GM21825 (cell line): ENCODE measurements at regions not wholly inside any gene's neighbourhood (a gene's known extent, or its start where the extent isn't known, plus 50 kb on each side); places are given as distances from the start of the nearest gene placed in this dataset.
A peak's percentile ranks its signal among the peaks of the same experiment; 100 is the strongest.

ENCODE experiments used
- ATAC-seq: cut with Tn5 transposase; IDR thresholded peaks from one replicate; pipeline ENCODE4 v1.9.1; 2021; ENCODE audit warnings: mild to moderate bottlenecking, moderate library complexity; ENCODE audit not compliant: unreplicated experiment

DNA sequence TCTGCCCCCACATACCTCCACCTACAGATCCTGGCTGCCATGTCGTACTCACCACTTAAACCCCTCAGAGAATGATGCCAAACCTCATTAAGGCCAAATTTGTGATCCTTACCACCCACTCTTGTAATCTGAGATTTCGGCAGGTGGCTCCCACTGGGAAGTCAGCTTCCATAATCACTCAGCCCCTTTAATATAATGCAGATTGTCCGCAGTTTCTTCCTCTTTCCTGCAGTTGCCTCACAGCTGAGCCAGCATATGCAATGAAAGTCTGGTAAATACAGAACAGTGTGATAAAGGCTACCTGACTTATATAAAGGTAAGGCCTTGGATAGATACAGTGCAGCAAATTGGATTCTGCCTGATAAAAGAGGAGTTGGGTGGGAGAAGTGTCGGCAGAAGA, 515.2 kb upstream of the TENM4 start:
- no peak for ATAC-seq

- no peak for ATAC-seq
Measured at GRCh38 chr11:79953629-79954028, 512.8 kb upstream of the TENM4 start.

DNA sequence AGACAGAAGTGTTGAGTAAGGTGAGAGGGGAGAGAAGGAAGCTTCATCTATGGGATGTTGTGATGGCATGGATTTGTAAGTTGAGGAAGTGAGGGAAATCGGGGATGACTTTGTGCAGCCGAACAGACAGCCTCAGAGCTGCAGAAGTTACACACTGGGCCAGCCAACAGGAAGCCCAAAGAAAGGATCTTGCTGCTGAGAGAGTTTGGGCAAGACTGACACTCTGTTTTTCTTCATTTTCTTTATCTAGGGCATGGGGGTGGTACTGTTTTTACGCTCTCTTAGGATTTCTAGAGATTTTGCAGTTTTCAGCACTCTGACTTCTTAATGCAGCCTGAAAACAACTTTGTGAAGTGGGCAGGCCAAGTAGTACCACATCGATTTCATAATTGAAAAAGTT, 509.9 kb upstream of the TENM4 start:
- no peak for ATAC-seq

GRCh38 chr11:79950172-79950571, 509.3 kb upstream of the TENM4 start:
- ATAC-seq: no peak

DNA sequence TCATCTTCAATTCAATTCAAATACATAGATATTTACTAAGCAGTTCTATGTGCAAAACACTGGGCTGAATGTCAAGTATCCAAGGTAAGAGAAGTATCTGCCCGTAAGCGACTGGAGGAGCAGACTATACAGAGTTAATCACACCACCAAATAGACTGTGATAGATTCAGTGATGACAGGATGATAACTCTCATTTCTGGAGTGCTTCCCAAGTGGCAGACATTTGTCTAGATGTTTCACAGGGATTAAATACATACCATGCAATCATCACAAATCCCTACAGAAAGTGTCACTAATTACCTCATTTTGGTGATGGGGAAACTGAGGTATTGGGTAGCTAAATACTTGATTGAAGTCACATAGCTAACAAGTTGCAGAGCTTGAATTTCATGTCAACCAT, 508.7 kb upstream of the TENM4 start:
- no peak for ATAC-seq

GRCh38 chr11:79942646-79943045, 501.8 kb upstream of the TENM4 start:
- ATAC-seq: no peak

- ATAC-seq: no peak
Measured at GRCh38 chr11:79942090-79942489, 501.3 kb upstream of the TENM4 start.

GRCh38 chr11:79940974-79941735, 500.3 kb upstream of the TENM4 start:
- ATAC-seq: no peak

GRCh38 chr11:79940165-79940564, 499.3 kb upstream of the TENM4 start:
- ATAC-seq: no peak

- no peak for ATAC-seq
Measured at GRCh38 chr11:79939111-79939510, 498.3 kb upstream of the TENM4 start.

DNA sequence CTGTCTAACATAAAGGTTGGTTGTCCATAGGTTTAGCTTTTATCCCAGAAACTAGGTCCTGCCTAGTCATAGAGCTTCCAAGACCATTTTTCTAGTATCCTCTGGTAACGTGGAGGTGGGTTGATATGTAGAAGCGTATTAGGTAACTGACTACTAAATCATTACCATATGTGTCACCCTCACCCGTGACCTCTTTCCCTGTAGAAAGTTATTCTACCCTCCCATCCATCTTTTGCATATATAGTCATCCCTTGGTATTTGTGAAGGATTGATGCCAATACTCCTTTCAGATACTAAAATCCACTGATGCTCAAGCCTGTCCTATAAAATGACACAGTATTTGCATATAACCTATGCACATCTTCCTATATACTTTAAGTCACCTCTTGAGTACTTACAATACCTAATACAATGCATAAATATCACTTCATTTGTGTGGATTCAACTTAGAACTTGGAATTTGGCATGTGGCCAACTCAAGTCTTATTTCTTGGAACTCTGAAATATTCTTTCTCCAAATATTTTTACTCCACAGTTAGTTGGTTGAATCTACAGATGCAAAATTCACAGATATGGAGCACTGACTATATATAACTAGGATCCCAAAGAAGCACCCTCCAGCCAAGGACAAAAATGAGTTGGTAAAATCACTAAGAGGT, 497.0 kb upstream of the TENM4 start:
- no peak for ATAC-seq

GRCh38 chr11:79932612-79933011, 491.8 kb upstream of the TENM4 start:
- no peak for ATAC-seq

- ATAC-seq: no peak
Measured at GRCh38 chr11:79931692-79932091, 490.9 kb upstream of the TENM4 start.

GRCh38 chr11:79926707-79927106, 485.9 kb upstream of the TENM4 start:
- no peak for ATAC-seq

DNA sequence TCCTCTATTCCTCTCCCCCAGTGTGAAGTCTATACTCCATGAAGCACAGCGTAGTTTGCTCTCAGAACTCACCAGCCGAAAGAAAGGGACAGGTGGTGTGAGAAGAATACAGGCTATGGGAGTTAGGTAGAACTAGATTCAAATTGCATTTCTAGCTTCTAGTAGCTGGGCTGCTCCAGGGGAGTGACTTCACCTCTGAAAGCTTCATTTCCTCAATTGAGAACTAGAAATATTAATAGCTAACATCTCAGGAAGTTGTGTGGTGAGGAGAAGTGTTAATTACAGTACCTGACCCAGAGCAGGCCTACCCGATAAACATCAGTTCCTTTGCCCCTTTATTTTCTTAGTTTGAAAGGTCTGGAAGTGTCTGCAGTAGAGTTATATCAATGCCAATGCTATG, 484.7 kb upstream of the TENM4 start:
- peak; percentile 92 for ATAC-seq

GRCh38 chr11:79922641-79923040, 481.8 kb upstream of the TENM4 start:
- no peak for ATAC-seq

DNA sequence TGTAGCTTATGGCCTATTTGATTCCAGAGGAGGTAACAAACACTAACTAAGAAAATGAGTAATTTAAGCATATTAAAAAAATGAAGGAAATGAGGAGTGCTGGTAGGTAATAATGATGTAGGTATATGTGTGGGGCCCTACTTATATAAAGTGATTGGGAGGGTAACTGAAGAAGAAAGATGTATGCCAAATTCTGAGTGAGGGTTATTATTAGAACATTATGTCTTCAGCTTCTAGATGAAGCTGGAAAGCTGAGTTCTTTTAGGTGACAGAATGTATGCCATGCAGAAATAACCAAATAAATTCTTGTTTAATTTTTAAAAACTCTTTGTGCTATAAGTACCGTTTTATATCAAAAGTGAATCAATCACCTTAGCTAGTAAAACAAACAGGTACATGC, 479.6 kb upstream of the TENM4 start:
- ATAC-seq: no peak

GRCh38 chr11:79919350-79919749, 478.5 kb upstream of the TENM4 start:
- ATAC-seq: no peak

GRCh38 chr11:79918846-79919245, 478.0 kb upstream of the TENM4 start:
- ATAC-seq: no peak

DNA sequence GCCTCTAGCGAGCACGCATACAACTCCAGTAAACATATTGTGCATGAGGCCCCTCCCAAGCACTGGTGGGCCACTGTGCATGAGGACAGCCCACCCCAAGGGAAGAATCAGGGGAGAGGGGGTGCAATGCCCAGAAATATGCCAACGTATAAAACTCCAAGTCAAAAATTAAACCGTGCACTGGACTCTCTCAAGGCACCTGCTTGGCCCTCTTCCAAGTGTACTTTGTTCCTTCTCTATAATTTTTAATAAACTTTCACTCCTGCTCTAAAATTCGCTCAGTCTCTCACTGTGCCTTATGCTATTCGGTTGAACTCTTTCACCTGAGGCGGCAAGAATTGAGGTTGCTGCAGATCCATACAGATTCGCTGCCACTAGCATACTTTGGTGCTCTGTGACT, 465.3 kb upstream of the TENM4 start:
- ATAC-seq: no peak

- no peak for ATAC-seq
Measured at GRCh38 chr11:79902493-79902892, 461.7 kb upstream of the TENM4 start.

DNA sequence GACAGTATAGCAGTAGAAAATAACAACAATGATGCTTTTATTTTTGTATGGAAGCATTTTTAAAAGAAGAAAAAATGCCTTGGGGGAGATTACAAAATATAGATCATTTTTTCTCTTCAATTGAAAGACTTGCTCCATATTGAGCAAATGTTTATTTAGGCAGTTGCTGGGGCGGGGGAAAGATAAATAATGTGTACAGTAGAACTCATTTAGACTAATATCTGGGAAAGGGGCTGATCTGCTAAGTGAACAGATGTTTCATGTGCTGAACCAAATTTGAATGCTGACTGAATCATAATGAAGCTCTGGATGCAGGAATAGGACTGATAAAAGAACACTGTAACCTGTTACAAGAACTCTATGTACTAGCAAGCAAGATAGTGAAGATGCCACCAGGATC, 457.1 kb upstream of the TENM4 start:
- no peak for ATAC-seq

DNA sequence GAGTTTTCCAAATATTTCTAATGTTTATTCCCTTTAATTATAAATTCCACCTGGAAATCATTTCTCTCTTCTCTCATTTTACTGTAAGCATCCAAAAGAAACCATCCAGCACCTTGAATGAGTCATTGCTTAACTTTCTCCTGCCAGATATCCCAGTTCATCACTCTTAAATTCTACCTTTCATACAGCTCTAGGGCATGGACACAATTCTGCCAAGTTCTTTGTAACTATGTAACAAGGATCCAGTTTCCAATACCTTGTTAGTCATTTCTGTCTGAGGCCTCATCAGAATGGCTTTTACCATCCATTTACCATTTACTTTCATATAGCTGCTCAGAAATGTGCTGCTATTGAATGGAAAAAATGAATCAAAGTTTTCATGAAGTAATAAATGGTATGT, 455.4 kb upstream of the TENM4 start:
- ATAC-seq: no peak
